HepG2 (cell line): ENCODE measurements at regions not wholly inside any gene's neighbourhood (a gene's known extent, or its start where the extent isn't known, plus 50 kb on each side); places are given as distances from the start of the nearest gene placed in this dataset.
A peak's percentile ranks its signal among the peaks of the same experiment; 100 is the strongest.

Source experiments
- BCL3 ChIP-seq: sonication (generic); formaldehyde crosslinking; IDR thresholded peaks from 2 replicates; pipeline ENCODE4 v1.5.1; 2020; ENCODE audit warnings: mild to moderate bottlenecking, missing genetic modification reagents, moderate library complexity
- CREB3 ChIP-seq: sonication (generic); formaldehyde crosslinking; IDR thresholded peaks from 2 replicates; pipeline ENCODE4 v1.5.0; 2020; ENCODE audit warnings: missing genetic modification reagents
- GMEB1 ChIP-seq: sonication (generic); formaldehyde crosslinking; IDR thresholded peaks from 2 replicates; pipeline ENCODE4 v1.5.1; 2020; ENCODE audit warnings: missing genetic modification reagents, mild to moderate bottlenecking, borderline replicate concordance
- MLX ChIP-seq: IDR thresholded peaks from 2 replicates; pipeline ENCODE4 v1.6.1; 2016
- PREB ChIP-seq: sonication (generic); formaldehyde crosslinking; IDR thresholded peaks from 2 replicates; pipeline ENCODE4 v1.4.0; 2020; ENCODE audit warnings: missing genetic modification reagents
- RARA ChIP-seq: IDR thresholded peaks from 2 replicates; pipeline ENCODE4 v1.6.1; 2016; ENCODE audit warnings: missing genetic modification reagents, missing compliant biosample characterization
- ZNF292 ChIP-seq: sonication (generic); formaldehyde crosslinking; IDR thresholded peaks from 2 replicates; pipeline ENCODE4 v1.8.1; 2022; ENCODE audit warnings: mild to moderate bottlenecking, low read depth, missing genetic modification reagents, borderline replicate concordance
- ZNF407 ChIP-seq: sonication (generic); formaldehyde crosslinking; IDR thresholded peaks from one replicate; pipeline ENCODE4 v1.5.1; 2020; ENCODE audit warnings: mild to moderate bottlenecking, missing genetic modification reagents; ENCODE audit errors: not compliant biosample characterization
- ZNF770 ChIP-seq: sonication (generic); formaldehyde crosslinking; IDR thresholded peaks from 2 replicates; pipeline ENCODE4 v1.5.0; 2020; ENCODE audit warnings: mild to moderate bottlenecking, missing genetic modification reagents
- ZSCAN31 ChIP-seq: sonication (generic); formaldehyde crosslinking; IDR thresholded peaks from 2 replicates; pipeline ENCODE4 v1.5.0; 2020; ENCODE audit warnings: low read depth, mild to moderate bottlenecking, missing genetic modification reagents

GRCh38 chr2:234763002-234763873, 188.6 kb upstream of the SH3BP4 start (continued):
- TF ChIP-seq PREB (no peak), BCL3 (CRISPR knock-in tag) (no peak), ZNF292 (no peak), GMEB1 (CRISPR knock-in tag) (no peak), ZNF407 (CRISPR knock-in tag) (no peak), ZSCAN31 (CRISPR knock-in tag) (no peak), ZNF770 (CRISPR knock-in tag) (no peak), MLX (no peak), CREB3 (no peak), RARA (peak; percentile 34; the same call in 1 of the 2 replicates)
